GM18870 (cell line): ENCODE measurements at regions not wholly inside any gene's neighbourhood (a gene's known extent, or its start where the extent isn't known, plus 50 kb on each side); places are given as distances from the start of the nearest gene placed in this dataset.

Experiments used
- ATAC-seq: cut with Tn5 transposase; IDR thresholded peaks from one replicate; pipeline ENCODE4 v1.9.1; 2021; ENCODE audit warnings: moderate library complexity; ENCODE audit not compliant: unreplicated experiment

DNA sequence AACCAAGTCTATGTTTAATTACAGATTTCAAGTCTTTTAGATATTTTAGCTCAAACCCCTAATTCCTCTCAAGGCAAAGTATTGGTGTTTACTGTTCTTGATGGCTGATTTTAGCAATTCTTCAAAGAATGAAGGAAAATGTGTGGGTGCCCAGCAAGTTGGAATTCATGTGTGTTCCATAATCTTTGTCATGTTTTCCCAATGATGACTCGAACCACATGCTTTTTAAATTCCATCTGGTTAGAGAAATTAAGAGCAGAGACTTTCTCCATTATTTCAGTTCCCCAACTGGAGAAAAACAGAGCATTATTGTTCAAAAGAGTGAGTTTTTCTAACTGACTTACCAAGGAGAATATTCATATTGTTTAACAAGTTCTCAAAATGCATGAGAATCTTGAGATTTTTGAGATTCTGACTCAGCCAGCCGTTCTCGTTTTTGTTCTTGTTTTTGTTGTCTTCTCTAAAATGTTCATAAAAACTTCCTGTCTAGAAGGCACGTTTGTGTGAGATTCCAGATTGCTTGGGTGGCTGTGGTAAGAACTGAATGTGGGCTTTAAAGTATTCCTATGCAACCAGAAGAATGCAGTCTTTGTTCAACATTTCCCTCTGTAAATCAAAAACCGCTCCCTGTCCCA is 404.7 kb downstream of the IRS2 start:
- ATAC-seq: no peak

- ATAC-seq: no peak
Observed at GRCh38 chr13:109380457-109380856, 405.9 kb downstream of the IRS2 start.

DNA sequence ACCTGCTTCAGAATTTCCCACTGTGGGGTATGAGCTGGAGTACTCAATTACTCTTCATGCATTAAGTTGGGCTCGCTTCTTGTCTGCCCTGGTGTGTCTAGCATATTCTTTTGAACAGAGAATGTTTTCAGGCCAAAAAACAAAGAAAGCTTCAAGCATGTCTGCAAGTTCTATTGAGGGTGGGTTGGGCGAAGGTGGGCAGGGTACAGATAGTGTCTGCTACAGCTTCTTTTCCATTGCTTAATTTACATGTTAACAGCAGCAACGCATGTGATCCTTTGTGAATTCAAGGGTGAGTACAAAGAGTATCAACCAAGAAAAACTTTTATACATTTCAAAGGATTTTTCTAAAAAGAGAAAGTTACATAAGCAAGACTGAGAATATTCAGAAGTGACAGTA is 406.5 kb downstream of the IRS2 start:
- no peak for ATAC-seq

DNA sequence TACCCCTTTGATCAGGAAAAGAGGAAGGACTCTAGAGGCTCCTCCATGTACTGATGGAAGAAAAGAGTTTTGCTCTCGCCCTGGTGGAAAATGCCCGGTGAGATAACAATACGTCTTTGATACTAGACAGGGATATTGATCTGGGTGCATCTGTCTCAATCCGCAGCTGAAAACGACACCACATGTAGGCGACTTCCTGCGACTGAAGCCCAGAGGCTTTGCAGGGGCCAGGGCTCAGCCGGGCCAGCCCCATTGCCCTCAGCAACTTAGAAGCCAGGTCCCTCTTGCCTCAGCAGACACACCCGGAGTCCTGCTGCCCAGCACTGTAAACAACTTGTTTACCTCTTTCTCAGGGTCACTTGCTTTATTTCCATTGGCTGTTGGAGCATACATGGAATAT is 409.4 kb downstream of the IRS2 start:
- ATAC-seq: no peak

- no peak for ATAC-seq
Observed at GRCh38 chr13:109374609-109375200, 411.7 kb downstream of the IRS2 start.

DNA sequence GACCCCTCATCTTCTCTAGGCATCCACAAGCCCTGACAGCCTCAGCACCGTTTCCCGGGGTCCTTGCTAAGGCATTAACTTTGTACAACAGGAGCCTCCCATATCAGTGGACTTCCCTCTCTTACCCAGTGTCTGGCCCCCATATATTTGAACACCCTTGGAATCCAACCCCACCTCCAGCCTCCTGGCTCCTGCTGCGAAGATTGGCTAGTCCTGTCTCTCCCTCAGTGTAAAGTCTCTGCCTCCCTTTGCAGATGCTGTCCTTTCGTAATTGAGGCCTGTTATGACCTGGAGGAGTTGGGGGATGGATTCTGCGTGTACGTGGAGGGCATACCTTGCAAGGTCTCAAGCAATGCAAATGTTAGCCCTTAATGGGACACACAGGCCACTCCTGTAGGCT is 413.7 kb downstream of the IRS2 start:
- no peak for ATAC-seq

GRCh38 chr13:109371066-109371465 is 415.3 kb downstream of the IRS2 start:
- no peak for ATAC-seq

GRCh38 chr13:109370496-109370895 is 415.9 kb downstream of the IRS2 start:
- ATAC-seq: no peak

DNA sequence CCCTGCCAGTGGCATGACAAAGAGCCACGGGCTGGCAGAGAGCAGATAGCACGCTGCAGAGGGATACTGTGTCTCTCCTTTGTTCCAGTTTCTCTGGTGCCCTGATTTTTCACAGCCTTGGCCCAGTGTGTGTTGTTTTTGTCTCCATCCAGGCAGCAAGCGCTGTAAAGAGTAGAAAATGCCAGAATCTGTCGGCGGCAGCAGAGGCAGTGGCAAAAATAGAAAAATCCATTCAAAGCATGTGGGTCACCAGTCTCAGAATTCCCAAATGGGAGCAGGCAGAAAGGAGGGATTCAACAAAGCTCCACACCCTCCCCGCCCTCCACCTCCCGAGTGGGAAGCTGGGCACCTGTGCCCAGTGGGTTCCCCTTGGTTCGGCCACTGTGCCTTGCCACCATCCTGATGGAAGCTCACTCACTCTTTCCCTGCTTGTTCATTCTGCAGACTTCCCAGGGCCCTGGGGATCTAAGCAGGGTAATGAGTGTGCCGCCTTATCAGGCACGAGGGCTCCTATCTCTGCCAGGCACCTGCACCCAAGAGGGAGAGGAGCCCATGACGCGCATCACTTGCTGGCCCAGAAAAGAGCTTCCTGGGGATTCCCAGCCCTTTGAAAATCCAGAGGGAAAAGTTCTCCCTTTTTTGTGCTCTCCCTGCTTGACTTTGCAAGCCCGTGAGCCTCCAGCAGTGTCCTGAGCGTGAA is 416.9 kb downstream of the IRS2 start:
- ATAC-seq: no peak

DNA sequence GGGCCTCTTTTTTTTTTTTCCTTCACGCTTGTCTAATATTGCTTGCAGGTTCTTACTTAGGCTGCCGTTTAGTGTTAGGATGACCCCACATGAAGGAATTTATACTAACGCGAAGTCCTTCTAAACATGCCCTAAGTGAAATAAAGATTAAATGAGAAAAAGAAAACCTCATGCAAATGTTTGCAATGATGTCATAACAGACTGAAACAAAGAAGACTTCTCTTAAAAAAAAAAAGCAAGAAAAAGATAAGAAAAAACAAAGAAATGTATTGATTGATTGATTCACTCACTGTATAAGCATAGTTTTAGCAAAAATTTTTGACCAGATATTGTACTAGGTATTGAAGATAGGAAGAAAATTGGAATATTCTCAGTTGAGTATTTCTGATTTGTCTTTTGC is 418.2 kb downstream of the IRS2 start:
- ATAC-seq: no peak

DNA sequence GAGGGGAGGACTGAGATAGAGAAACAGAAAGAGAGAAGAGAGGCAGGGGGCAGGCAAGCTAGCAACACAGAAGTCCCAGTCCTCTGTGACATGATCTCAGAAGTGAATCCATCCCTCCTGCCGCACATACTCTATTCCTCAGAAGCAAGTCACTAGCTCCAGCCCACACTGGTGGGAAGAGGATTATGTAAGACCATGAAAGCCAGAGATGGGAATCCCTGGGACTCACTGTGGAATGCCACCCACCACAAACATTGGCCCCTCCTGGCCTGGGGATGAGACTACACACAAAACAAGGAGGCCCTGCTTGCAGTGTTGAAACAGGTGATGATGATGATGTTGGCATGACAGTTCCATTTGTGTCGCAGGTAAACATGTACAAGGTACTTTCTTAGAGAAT is 419.9 kb downstream of the IRS2 start:
- ATAC-seq: no peak

DNA sequence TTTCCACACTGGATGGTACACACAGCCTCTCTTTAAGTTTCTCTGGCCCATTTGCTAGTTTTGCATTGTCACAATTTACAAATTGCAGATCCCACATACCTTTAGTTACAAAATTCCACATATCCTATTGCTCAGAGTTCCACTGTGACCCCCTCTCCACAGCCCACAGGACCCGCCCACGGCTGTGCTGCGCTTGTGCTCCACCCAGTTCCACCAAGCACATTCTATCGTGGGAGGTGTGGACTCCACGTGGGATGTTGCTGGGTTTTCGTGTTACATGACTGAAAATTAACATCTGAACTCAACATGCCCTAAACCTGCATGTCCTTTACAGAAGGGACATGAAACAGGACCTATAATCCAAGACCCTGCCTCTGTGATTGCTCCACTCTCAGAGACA is 423.0 kb downstream of the IRS2 start:
- no peak for ATAC-seq

DNA sequence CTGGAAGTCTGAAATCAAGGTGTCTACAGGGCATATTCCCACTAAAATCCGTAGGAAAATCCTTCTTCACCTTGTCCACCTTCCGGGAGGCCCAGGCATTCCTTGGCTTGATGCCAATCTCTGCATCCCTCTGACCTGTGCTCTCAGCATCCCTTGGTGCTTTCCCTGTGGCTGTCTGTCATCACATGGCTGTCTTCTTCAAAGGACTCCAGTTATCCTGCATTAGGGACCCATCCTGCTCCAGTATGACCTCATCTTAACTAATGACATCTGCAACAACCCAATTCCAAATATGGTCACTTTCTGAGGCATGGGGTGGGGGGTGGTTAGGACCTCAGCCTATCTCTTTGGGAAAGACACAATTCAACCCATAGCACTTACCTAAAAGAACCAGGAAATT is 423.8 kb downstream of the IRS2 start:
- no peak for ATAC-seq

DNA sequence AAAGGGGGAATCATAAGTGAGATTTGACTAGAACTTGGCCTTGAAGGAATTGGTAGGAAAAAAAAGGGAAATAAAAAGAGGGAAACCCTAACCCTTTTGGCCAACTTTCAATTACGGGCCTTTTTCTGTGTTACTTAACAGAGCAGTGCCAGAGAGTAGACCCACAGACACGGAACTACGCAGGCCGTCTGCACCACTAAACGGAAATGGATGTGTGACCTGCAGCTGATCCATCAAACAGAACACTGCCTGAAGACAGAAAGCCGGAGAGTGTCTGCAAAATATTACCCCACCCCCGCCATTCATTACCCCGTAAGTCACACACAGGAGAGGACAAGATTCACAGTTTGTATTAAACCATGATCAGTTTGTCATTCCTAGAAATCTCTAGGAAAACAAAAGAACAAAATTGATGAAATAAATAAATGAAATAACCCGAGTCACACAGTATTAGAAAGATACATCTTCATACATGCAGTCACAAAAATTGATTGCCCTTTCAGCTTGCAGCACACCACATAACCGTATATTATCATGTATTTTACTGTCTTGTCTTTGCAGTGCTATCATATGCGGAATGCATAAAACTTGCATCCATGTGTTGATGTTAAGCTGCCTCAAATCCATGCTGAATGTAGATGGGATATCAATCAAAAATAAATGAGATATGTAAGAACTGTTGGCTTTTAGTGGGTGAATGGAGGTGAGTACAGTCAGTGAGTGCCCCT is 424.7 kb downstream of the IRS2 start:
- no peak for ATAC-seq

GRCh38 chr13:109357751-109358471 is 428.5 kb downstream of the IRS2 start:
- ATAC-seq: no peak

DNA sequence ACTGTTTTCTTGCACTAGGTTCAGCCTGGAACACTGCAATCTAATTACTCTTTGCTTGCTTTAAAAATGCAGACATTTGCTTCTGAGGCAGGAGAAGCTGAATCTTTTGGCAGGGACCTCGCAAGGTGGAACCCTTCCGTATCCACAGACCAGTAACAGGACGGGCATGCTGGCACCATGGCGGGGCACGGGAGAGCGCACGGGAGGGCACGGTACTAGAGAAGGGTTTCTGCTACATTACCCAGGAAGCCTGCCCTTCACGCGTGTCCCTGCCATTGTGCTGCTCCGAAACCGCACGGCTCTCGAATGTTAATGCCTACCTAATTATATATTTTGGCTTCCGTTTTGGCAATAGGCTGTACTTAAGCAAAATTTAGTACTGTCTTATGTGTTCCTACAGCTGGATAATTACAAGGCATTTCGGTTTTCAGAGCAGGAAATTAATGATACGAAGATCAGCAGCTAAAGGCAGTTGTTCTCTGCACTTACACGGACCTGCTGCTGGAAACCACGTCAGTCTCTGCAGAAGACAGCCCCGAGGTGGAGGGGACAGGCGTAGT is 430.4 kb downstream of the IRS2 start:
- no peak for ATAC-seq

- no peak for ATAC-seq
Observed at GRCh38 chr13:109355166-109355565, 431.2 kb downstream of the IRS2 start.

- ATAC-seq: no peak
Observed at GRCh38 chr13:109351236-109351635, 435.1 kb downstream of the IRS2 start.

DNA sequence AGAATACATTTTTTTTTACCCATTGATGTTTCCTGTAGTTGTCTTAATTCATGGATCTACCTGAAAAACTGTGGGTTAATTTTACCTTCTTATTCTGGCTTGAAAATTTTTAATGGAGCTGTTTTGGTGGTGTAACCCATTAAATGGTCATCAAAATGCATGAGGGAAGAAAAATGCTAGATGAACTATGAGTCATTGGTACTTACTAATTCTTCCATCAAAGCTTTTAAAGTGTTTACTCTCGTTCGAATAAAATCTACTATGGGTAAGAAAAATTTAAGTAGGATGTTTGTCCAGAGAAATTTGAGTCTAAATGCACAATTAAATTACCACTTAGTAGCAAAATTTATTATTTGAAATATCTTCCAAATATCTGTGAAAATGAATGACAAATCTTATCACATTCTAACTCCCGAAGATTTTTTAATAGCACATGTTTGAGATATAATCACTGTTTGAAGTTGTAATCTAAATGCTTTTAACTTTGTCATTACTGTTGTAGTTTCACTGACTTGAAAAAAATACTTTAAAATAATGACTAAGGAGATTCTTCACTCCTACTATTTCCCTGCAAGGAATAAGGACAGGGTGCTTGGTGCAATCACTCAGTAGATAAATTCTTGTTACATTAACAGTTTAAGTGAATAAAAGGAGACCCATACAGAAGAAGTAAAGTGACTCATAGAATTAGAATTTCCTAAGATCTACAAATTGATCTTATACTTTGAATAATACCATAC is 437.7 kb downstream of the IRS2 start:
- ATAC-seq: no peak

GRCh38 chr13:109346060-109346459 is 440.3 kb downstream of the IRS2 start:
- no peak for ATAC-seq
